ENCODE measurements at regions not wholly inside any gene's neighbourhood (a gene's known extent, or its start where the extent isn't known, plus 50 kb on each side); places are given as distances from the start of the nearest gene placed in this dataset.
"Not testable (repeated sequence)": the region's sequence is repeated elsewhere in the genome, so short reads cannot be mapped to it uniquely, and the experiment has no call there.

GRCh38 chr2:239866778-239867177, 158.4 kb downstream of the NDUFA10 start:
- no peak for DNase-seq (ENCODE audit: low read depth in 2 of 3, low spot score in 2 of 3)

- no peak for DNase-seq (ENCODE audit: low read depth in 2 of 3, low spot score in 2 of 3)
Observed at GRCh38 chr2:239866350-239866749, 158.8 kb downstream of the NDUFA10 start.

- not testable (repeated sequence) for DNase-seq (ENCODE audit: low read depth in 2 of 3, low spot score in 2 of 3)
Observed at GRCh38 chr2:239865856-239866255, 159.3 kb downstream of the NDUFA10 start.

- no peak for DNase-seq (ENCODE audit: low read depth in 2 of 3, low spot score in 2 of 3)
Observed at GRCh38 chr2:239865059-239865639, 160.0 kb downstream of the NDUFA10 start.

GRCh38 chr2:239864247-239865058, 160.7 kb downstream of the NDUFA10 start:
- DNase-seq (ENCODE audit: low read depth in 2 of 3, low spot score in 2 of 3): no peak

GRCh38 chr2:239862613-239863012, 162.5 kb downstream of the NDUFA10 start:
- no peak for DNase-seq (ENCODE audit: low read depth in 2 of 3, low spot score in 2 of 3)

- DNase-seq (ENCODE audit: low read depth in 2 of 3, low spot score in 2 of 3): no peak
Observed at GRCh38 chr2:239858179-239858578, 167.0 kb downstream of the NDUFA10 start.

GRCh38 chr2:239857591-239857990, 167.6 kb downstream of the NDUFA10 start:
- no peak for DNase-seq (ENCODE audit: low read depth in 2 of 3, low spot score in 2 of 3)

- DNase-seq (ENCODE audit: low read depth in 2 of 3, low spot score in 2 of 3): no peak
Observed at GRCh38 chr2:239856620-239857285, 168.4 kb downstream of the NDUFA10 start.

GRCh38 chr2:239855863-239856587, 169.1 kb downstream of the NDUFA10 start:
- DNase-seq (ENCODE audit: low read depth in 2 of 3, low spot score in 2 of 3): no peak

GRCh38 chr2:239854596-239854995, 170.5 kb downstream of the NDUFA10 start:
- no peak for DNase-seq (ENCODE audit: low read depth in 2 of 3, low spot score in 2 of 3)

GRCh38 chr2:239853706-239854327, 171.3 kb downstream of the NDUFA10 start:
- DNase-seq (ENCODE audit: low read depth in 2 of 3, low spot score in 2 of 3): no peak

- no peak for DNase-seq (ENCODE audit: low read depth in 2 of 3, low spot score in 2 of 3)
Observed at GRCh38 chr2:239853121-239853520, 172.0 kb downstream of the NDUFA10 start.

- no peak for DNase-seq (ENCODE audit: low read depth in 2 of 3, low spot score in 2 of 3)
Observed at GRCh38 chr2:239852272-239852671, 172.9 kb downstream of the NDUFA10 start.

- DNase-seq (ENCODE audit: low read depth in 2 of 3, low spot score in 2 of 3): no peak
Observed at GRCh38 chr2:239846789-239847676, 178.1 kb downstream of the NDUFA10 start.

GRCh38 chr2:239845968-239846367, 179.2 kb downstream of the NDUFA10 start:
- DNase-seq (ENCODE audit: low read depth in 2 of 3, low spot score in 2 of 3): no peak

- no peak for DNase-seq (ENCODE audit: low read depth in 2 of 3, low spot score in 2 of 3)
Observed at GRCh38 chr2:239839306-239839705, 185.8 kb downstream of the NDUFA10 start.

- DNase-seq (ENCODE audit: low read depth in 2 of 3, low spot score in 2 of 3): no peak
Observed at GRCh38 chr2:239836021-239836765, 188.9 kb downstream of the NDUFA10 start.

GRCh38 chr2:239835056-239835455, 190.1 kb downstream of the NDUFA10 start:
- DNase-seq (ENCODE audit: low read depth in 2 of 3, low spot score in 2 of 3): no peak

Data from activated CD8-positive, alpha-beta memory T cell treated with anti-CD3 and anti-CD28 coated beads for 48 hours (primary cell).